ENCODE measurements at regions not wholly inside any gene's neighbourhood (a gene's known extent, or its start where the extent isn't known, plus 50 kb on each side); places are given as distances from the start of the nearest gene placed in this dataset.
"Not testable (repeated sequence)": the region's sequence is repeated elsewhere in the genome, so short reads cannot be mapped to it uniquely, and the experiment has no call there.

- no peak for DNase-seq (ENCODE audit: low spot score)
Observed at GRCh38 chr14:85016496-85016895, 513.4 kb upstream of the FLRT2 start.

GRCh38 chr14:85023866-85024265, 506.1 kb upstream of the FLRT2 start:
- not testable (repeated sequence) for DNase-seq (ENCODE audit: low spot score)

- DNase-seq (ENCODE audit: low spot score) = no peak
Observed at GRCh38 chr14:85024931-85025330, 505.0 kb upstream of the FLRT2 start.

GRCh38 chr14:85027681-85028370, 502.1 kb upstream of the FLRT2 start:
- DNase-seq (ENCODE audit: low spot score) = no peak

GRCh38 chr14:85037411-85037810, 492.5 kb upstream of the FLRT2 start:
- DNase-seq (ENCODE audit: low spot score) = no peak

GRCh38 chr14:85038526-85039352, 491.2 kb upstream of the FLRT2 start:
- no peak for DNase-seq (ENCODE audit: low spot score)

GRCh38 chr14:85039353-85039626, 490.7 kb upstream of the FLRT2 start:
- no peak for DNase-seq (ENCODE audit: low spot score)

GRCh38 chr14:85040046-85040685, 489.8 kb upstream of the FLRT2 start:
- DNase-seq (ENCODE audit: low spot score) = no peak

- DNase-seq (ENCODE audit: low spot score) = no peak
Observed at GRCh38 chr14:85041618-85042017, 488.3 kb upstream of the FLRT2 start.

- DNase-seq (ENCODE audit: low spot score) = no peak
Observed at GRCh38 chr14:85042301-85042700, 487.6 kb upstream of the FLRT2 start.

GRCh38 chr14:85050180-85050579, 479.8 kb upstream of the FLRT2 start:
- DNase-seq (ENCODE audit: low spot score) = no peak

GRCh38 chr14:85052646-85053045, 477.3 kb upstream of the FLRT2 start:
- DNase-seq (ENCODE audit: low spot score) = no peak

GRCh38 chr14:85054178-85054577, 475.8 kb upstream of the FLRT2 start:
- no peak for DNase-seq (ENCODE audit: low spot score)

- DNase-seq (ENCODE audit: low spot score) = no peak
Observed at GRCh38 chr14:85056267-85056666, 473.7 kb upstream of the FLRT2 start.

- no peak for DNase-seq (ENCODE audit: low spot score)
Observed at GRCh38 chr14:85057221-85057620, 472.7 kb upstream of the FLRT2 start.

GRCh38 chr14:85058150-85058549, 471.8 kb upstream of the FLRT2 start:
- no peak for DNase-seq (ENCODE audit: low spot score)

GRCh38 chr14:85060121-85060520, 469.8 kb upstream of the FLRT2 start:
- no peak for DNase-seq (ENCODE audit: low spot score)

GRCh38 chr14:85061256-85061655, 468.7 kb upstream of the FLRT2 start:
- no peak for DNase-seq (ENCODE audit: low spot score)

GRCh38 chr14:85063747-85064146, 466.2 kb upstream of the FLRT2 start:
- no peak for DNase-seq (ENCODE audit: low spot score)

- DNase-seq (ENCODE audit: low spot score) = no peak
Observed at GRCh38 chr14:85071447-85071846, 458.5 kb upstream of the FLRT2 start.

- DNase-seq (ENCODE audit: low spot score) = no peak
Observed at GRCh38 chr14:85074955-85075354, 455.0 kb upstream of the FLRT2 start.

- no peak for DNase-seq (ENCODE audit: low spot score)
Observed at GRCh38 chr14:85075694-85076476, 454.1 kb upstream of the FLRT2 start.
